Liver (tissue), 3 donors: ENCODE measurements at regions not wholly inside any gene's neighbourhood (a gene's known extent, or its start where the extent isn't known, plus 50 kb on each side); places are given as distances from the start of the nearest gene placed in this dataset.

ENCODE experiments used
- EGR1 ChIP-seq, 2 donors: IDR thresholded peaks; 2 replicates each; pipeline ENCODE4 v1.6.1; 2016 to 2018; ENCODE audit warnings: antibody characterized with exemption in 2 of 2, low read depth in 2 of 2
- REST ChIP-seq: IDR thresholded peaks from 2 replicates; pipeline ENCODE4 v1.6.1; 2016; ENCODE audit warnings: antibody characterized with exemption, mild to moderate bottlenecking
- YY1 ChIP-seq: IDR thresholded peaks from 2 replicates; pipeline ENCODE4 v1.6.1; 2016; ENCODE audit warnings: antibody characterized with exemption, mild to moderate bottlenecking
- TF ChIP-seq, protein P1 (sequence below): fragments of 150-350 bp; IDR thresholded peaks from 2 replicates; pipeline ENCODE4 v1.5.1; 2017; ENCODE audit warnings: improper control_type of control experiment, low read depth, low read length; ENCODE audit not compliant: missing input control
- donor health status: healthy.
- donor health status: healthy.

- TF ChIP-seq YY1 (no peak), REST (no peak), EGR1 (IDR thresholded peaks at IDR 0.05; ENCODE audit: low read depth in 2 of 2) (no peak)
- TF ChIP-seq, protein P1, sequence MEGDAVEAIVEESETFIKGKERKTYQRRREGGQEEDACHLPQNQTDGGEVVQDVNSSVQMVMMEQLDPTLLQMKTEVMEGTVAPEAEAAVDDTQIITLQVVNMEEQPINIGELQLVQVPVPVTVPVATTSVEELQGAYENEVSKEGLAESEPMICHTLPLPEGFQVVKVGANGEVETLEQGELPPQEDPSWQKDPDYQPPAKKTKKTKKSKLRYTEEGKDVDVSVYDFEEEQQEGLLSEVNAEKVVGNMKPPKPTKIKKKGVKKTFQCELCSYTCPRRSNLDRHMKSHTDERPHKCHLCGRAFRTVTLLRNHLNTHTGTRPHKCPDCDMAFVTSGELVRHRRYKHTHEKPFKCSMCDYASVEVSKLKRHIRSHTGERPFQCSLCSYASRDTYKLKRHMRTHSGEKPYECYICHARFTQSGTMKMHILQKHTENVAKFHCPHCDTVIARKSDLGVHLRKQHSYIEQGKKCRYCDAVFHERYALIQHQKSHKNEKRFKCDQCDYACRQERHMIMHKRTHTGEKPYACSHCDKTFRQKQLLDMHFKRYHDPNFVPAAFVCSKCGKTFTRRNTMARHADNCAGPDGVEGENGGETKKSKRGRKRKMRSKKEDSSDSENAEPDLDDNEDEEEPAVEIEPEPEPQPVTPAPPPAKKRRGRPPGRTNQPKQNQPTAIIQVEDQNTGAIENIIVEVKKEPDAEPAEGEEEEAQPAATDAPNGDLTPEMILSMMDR: no peak
These were observed 209.6 kb upstream of the TNP1 start for GRCh38 chr2:217069263-217070042.
